ENCODE measurements at regions not wholly inside any gene's neighbourhood (a gene's known extent, or its start where the extent isn't known, plus 50 kb on each side); places are given as distances from the start of the nearest gene placed in this dataset.

GRCh38 chr10:129277841-129278240 lies 189.2 kb upstream of the MGMT start:
- H3K9me3 ChIP-seq (ENCODE audit: control insufficient read depth, low read length, poor library complexity, severe bottlenecking), result peaks cover 4% of the 10 kb centered on the region
- ATAC-seq (no peak), DNase-seq (no peak)
- Mint-ChIP-seq H3K36me3 (ENCODE audit: low read depth) (peaks cover 6% of the 10 kb centered on the region), H3K27me3 (peaks cover 6% of the 10 kb centered on the region), H3K4me3 (no peak overlapping the region), H3K4me1 (peaks cover 2% of the 10 kb centered on the region), H3K27ac (no peak overlapping the region)

- Mint-ChIP-seq H3K36me3 (ENCODE audit: low read depth) (peaks cover 6% of the 10 kb centered on the region), H3K4me1 (peaks cover 2% of the 10 kb centered on the region), H3K27me3 (peaks cover 6% of the 10 kb centered on the region), H3K27ac (no peak overlapping the region), H3K4me3 (no peak overlapping the region)
- H3K9me3 ChIP-seq (ENCODE audit: control insufficient read depth, low read length, poor library complexity, severe bottlenecking), result peaks cover 4% of the 10 kb centered on the region
- ATAC-seq (no peak), DNase-seq (no peak)
Observed at GRCh38 chr10:129278686-129279085, 188.4 kb upstream of the MGMT start.

GRCh38 chr10:129279446-129280154 lies 187.4 kb upstream of the MGMT start:
- peaks cover 6% of the 10 kb centered on the region for H3K27me3 Mint-ChIP-seq
- H3K36me3 Mint-ChIP-seq (ENCODE audit: low read depth), result peaks cover 6% of the 10 kb centered on the region
- no peak for DNase-seq
- H3K27ac Mint-ChIP-seq, result no peak overlapping the region
- H3K9me3 ChIP-seq (ENCODE audit: control insufficient read depth, low read length, poor library complexity, severe bottlenecking), result peaks cover 4% of the 10 kb centered on the region
- peaks cover 2% of the 10 kb centered on the region for H3K4me1 Mint-ChIP-seq
- H3K4me3 Mint-ChIP-seq, result no peak overlapping the region
- ATAC-seq, result no peak

- Mint-ChIP-seq H3K36me3 (ENCODE audit: low read depth) (peaks cover 3% of the 10 kb centered on the region), H3K4me3 (no peak overlapping the region), H3K27me3 (peaks cover 6% of the 10 kb centered on the region), H3K27ac (no peak overlapping the region), H3K4me1 (peaks cover 2% of the 10 kb centered on the region)
- ATAC-seq (no peak), DNase-seq (no peak)
- peaks cover 4% of the 10 kb centered on the region for H3K9me3 ChIP-seq (ENCODE audit: control insufficient read depth, low read length, poor library complexity, severe bottlenecking)
Observed at GRCh38 chr10:129280155-129280502, 186.9 kb upstream of the MGMT start.

GRCh38 chr10:129280908-129281586 lies 186.0 kb upstream of the MGMT start:
- Mint-ChIP-seq H3K27ac (no peak overlapping the region), H3K4me3 (no peak overlapping the region)

GRCh38 chr10:129285459-129285858 lies 181.6 kb upstream of the MGMT start:
- Mint-ChIP-seq H3K27me3 (peaks cover 10% of the 10 kb centered on the region), H3K36me3 (ENCODE audit: low read depth) (peaks cover 4% of the 10 kb centered on the region), H3K27ac (no peak overlapping the region), H3K4me1 (no peaks in the 10 kb centered on the region), H3K4me3 (no peak overlapping the region)
- DNase-seq (no peak), ATAC-seq (no peak)
- peaks cover 4% of the 10 kb centered on the region for H3K9me3 ChIP-seq (ENCODE audit: control insufficient read depth, low read length, poor library complexity, severe bottlenecking)

More at GRCh38 chr10:129280908-129281586, 186.0 kb upstream of the MGMT start:
- Mint-ChIP-seq H3K4me1 (no peaks in the 10 kb centered on the region), H3K36me3 (ENCODE audit: low read depth) (peaks cover 3% of the 10 kb centered on the region), H3K27me3 (peaks cover 6% of the 10 kb centered on the region)
- DNase-seq (no peak), ATAC-seq (no peak)
- peaks cover 4% of the 10 kb centered on the region for H3K9me3 ChIP-seq (ENCODE audit: control insufficient read depth, low read length, poor library complexity, severe bottlenecking)

- Mint-ChIP-seq H3K4me1 (no peaks in the 10 kb centered on the region), H3K27me3 (peaks cover 10% of the 10 kb centered on the region), H3K27ac (no peak overlapping the region), H3K4me3 (no peak overlapping the region), H3K36me3 (ENCODE audit: low read depth) (peaks cover 2% of the 10 kb centered on the region)
- no peaks in the 10 kb centered on the region for H3K9me3 ChIP-seq (ENCODE audit: control insufficient read depth, low read length, poor library complexity, severe bottlenecking)
- no peak for DNase-seq
- no peak for ATAC-seq
Observed at GRCh38 chr10:129288999-129289584, 177.9 kb upstream of the MGMT start.

- Mint-ChIP-seq H3K36me3 (ENCODE audit: low read depth) (peaks cover 2% of the 10 kb centered on the region), H3K4me1 (no peaks in the 10 kb centered on the region), H3K27me3 (peaks cover 24% of the 10 kb centered on the region), H3K4me3 (no peak overlapping the region), H3K27ac (no peak overlapping the region)
- no peaks in the 10 kb centered on the region for H3K9me3 ChIP-seq (ENCODE audit: control insufficient read depth, low read length, poor library complexity, severe bottlenecking)
- DNase-seq (no peak), ATAC-seq (no peak)
Observed at GRCh38 chr10:129293991-129294700, 172.9 kb upstream of the MGMT start.

- peaks cover 25% of the 10 kb centered on the region for H3K27me3 Mint-ChIP-seq
- H3K36me3 Mint-ChIP-seq (ENCODE audit: low read depth), result peaks cover 1% of the 10 kb centered on the region
- no peak overlapping the region for H3K27ac Mint-ChIP-seq
- no peak for DNase-seq
- no peak overlapping the region for H3K4me3 Mint-ChIP-seq
- no peaks in the 10 kb centered on the region for H3K4me1 Mint-ChIP-seq
- ATAC-seq, result no peak
- no peaks in the 10 kb centered on the region for H3K9me3 ChIP-seq (ENCODE audit: control insufficient read depth, low read length, poor library complexity, severe bottlenecking)
Observed at GRCh38 chr10:129294944-129295343, 172.1 kb upstream of the MGMT start.

- Mint-ChIP-seq H3K27me3 (peaks cover 19% of the 10 kb centered on the region), H3K36me3 (ENCODE audit: low read depth) (no peaks in the 10 kb centered on the region)
Observed at GRCh38 chr10:129305046-129305445, 162.0 kb upstream of the MGMT start.

GRCh38 chr10:129307141-129307540 lies 159.9 kb upstream of the MGMT start:
- H3K9me3 ChIP-seq (ENCODE audit: control insufficient read depth, low read length, poor library complexity, severe bottlenecking), result no peaks in the 10 kb centered on the region
- no peak overlapping the region for H3K27ac Mint-ChIP-seq
- DNase-seq, result no peak
- peaks cover 17% of the 10 kb centered on the region for H3K27me3 Mint-ChIP-seq
- no peaks in the 10 kb centered on the region for H3K36me3 Mint-ChIP-seq (ENCODE audit: low read depth)
- no peaks in the 10 kb centered on the region for H3K4me1 Mint-ChIP-seq
- H3K4me3 Mint-ChIP-seq, result no peak overlapping the region
- ATAC-seq, result no peak

More at GRCh38 chr10:129305046-129305445, 162.0 kb upstream of the MGMT start:
- ATAC-seq (no peak), DNase-seq (no peak)
- H3K9me3 ChIP-seq (ENCODE audit: control insufficient read depth, low read length, poor library complexity, severe bottlenecking), result no peaks in the 10 kb centered on the region
- Mint-ChIP-seq H3K4me3 (no peak overlapping the region), H3K4me1 (no peaks in the 10 kb centered on the region), H3K27ac (no peak overlapping the region)

GRCh38 chr10:129308953-129309564 lies 158.0 kb upstream of the MGMT start:
- no peaks in the 10 kb centered on the region for H3K9me3 ChIP-seq (ENCODE audit: control insufficient read depth, low read length, poor library complexity, severe bottlenecking)
- H3K4me1 Mint-ChIP-seq, result no peaks in the 10 kb centered on the region
- H3K27me3 Mint-ChIP-seq, result peaks cover 17% of the 10 kb centered on the region
- no peak for ATAC-seq
- no peak overlapping the region for H3K4me3 Mint-ChIP-seq
- DNase-seq, result no peak
- H3K36me3 Mint-ChIP-seq (ENCODE audit: low read depth), result no peaks in the 10 kb centered on the region
- no peak overlapping the region for H3K27ac Mint-ChIP-seq

- Mint-ChIP-seq H3K4me3 (no peak overlapping the region), H3K27ac (no peak overlapping the region), H3K4me1 (no peaks in the 10 kb centered on the region), H3K27me3 (peaks cover 17% of the 10 kb centered on the region), H3K36me3 (ENCODE audit: low read depth) (no peaks in the 10 kb centered on the region)
- no peaks in the 10 kb centered on the region for H3K9me3 ChIP-seq (ENCODE audit: control insufficient read depth, low read length, poor library complexity, severe bottlenecking)
- DNase-seq (no peak), ATAC-seq (no peak)
Observed at GRCh38 chr10:129309565-129309964, 157.5 kb upstream of the MGMT start.

All from T-helper 17 cell (primary cell).